CD8-positive, alpha-beta memory T cell (primary cell): ENCODE measurements at regions not wholly inside any gene's neighbourhood (a gene's known extent, or its start where the extent isn't known, plus 50 kb on each side); places are given as distances from the start of the nearest gene placed in this dataset.
"Not testable (repeated sequence)": the region's sequence is repeated elsewhere in the genome, so short reads cannot be mapped to it uniquely, and the experiment has no call there.

Source experiments
- CTCF ChIA-PET: fragments of 350-600 bp; sonication (Branson Sonifier 250); formaldehyde crosslinking; loops from one replicate; lab custom pipeline; 2021; ENCODE audit warnings: antibody characterized with exemption; lab: Charles Lee
- POLR2A ChIA-PET: fragments of 350-600 bp; sonication (Branson Sonifier 250); formaldehyde crosslinking; loops from one replicate; lab custom pipeline; 2021; ENCODE audit warnings: antibody characterized with exemption; lab: Charles Lee
- DNase-seq, 5 donors: peaks; one replicate each; pipeline versions ENCODE4 v3.0.0 to v3.0.0-alpha.2; 2020 to 2022; ENCODE audit warnings: mixed read lengths in 1 of 5
- H3K27ac ChIP-seq: one replicate; pipeline ENCODE4 v1.7.0; 2013; ENCODE audit warnings: low read depth, mild to moderate bottlenecking, low read length, moderate library complexity
- H3K27me3 ChIP-seq: 2 replicates; pipeline ENCODE4 v1.7.0; 2013; ENCODE audit warnings: low read length, mild to moderate bottlenecking; ENCODE audit not compliant: insufficient read depth, poor library complexity, severe bottlenecking
- H3K36me3 ChIP-seq: 2 replicates; pipeline ENCODE4 v1.7.0; 2013; ENCODE audit warnings: mild to moderate bottlenecking, low read length, moderate library complexity; ENCODE audit not compliant: insufficient read depth
- H3K4me1 ChIP-seq: 2 replicates; pipeline ENCODE4 v1.7.0; 2013; ENCODE audit warnings: mild to moderate bottlenecking, low read length, moderate library complexity; ENCODE audit not compliant: insufficient read depth
- H3K4me3 ChIP-seq: 2 replicates; pipeline ENCODE4 v1.7.0; 2013; ENCODE audit warnings: mild to moderate bottlenecking, low read length
- H3K9me3 ChIP-seq: 2 replicates; pipeline ENCODE4 v1.7.0; 2013; ENCODE audit warnings: mild to moderate bottlenecking, low read length
- H3K27ac Mint-ChIP-seq, 8 donors: one replicate each; pipeline ENCODE4 v1.8.0; 2020 to 2021; ENCODE audit warnings: mixed read lengths in 8 of 8, mild to moderate bottlenecking in 6 of 8, inconsistent platforms in 3 of 8, moderate library complexity in 3 of 8
- H3K27me3 Mint-ChIP-seq, 2 donors: one replicate each; pipeline ENCODE4 v1.8.0; 2020 to 2021; ENCODE audit warnings: mixed read lengths in 2 of 2, mild to moderate bottlenecking in 1 of 2, moderate library complexity in 1 of 2
- H3K36me3 Mint-ChIP-seq, 3 donors: one replicate each; pipeline ENCODE4 v1.8.0; 2020 to 2021; ENCODE audit warnings: mixed read lengths in 3 of 3, inconsistent platforms in 1 of 3, mild to moderate bottlenecking in 1 of 3
- H3K4me1 Mint-ChIP-seq, 3 donors: one replicate each; pipeline ENCODE4 v1.8.0; 2020 to 2021; ENCODE audit warnings: mixed read lengths in 3 of 3, inconsistent platforms in 1 of 3, mild to moderate bottlenecking in 1 of 3
- H3K4me3 Mint-ChIP-seq, 7 donors: one replicate each; pipeline ENCODE4 v1.8.0; 2020 to 2021; ENCODE audit warnings: mixed read lengths in 7 of 7, mild to moderate bottlenecking in 6 of 7, moderate library complexity in 4 of 7, inconsistent platforms in 2 of 7
- H3K9me3 Mint-ChIP-seq, 5 donors: one replicate each; pipeline ENCODE4 v1.8.0; 2020 to 2022; ENCODE audit warnings: mixed read lengths in 5 of 5, mild to moderate bottlenecking in 3 of 5, moderate library complexity in 2 of 5, inconsistent platforms in 1 of 5

DNA sequence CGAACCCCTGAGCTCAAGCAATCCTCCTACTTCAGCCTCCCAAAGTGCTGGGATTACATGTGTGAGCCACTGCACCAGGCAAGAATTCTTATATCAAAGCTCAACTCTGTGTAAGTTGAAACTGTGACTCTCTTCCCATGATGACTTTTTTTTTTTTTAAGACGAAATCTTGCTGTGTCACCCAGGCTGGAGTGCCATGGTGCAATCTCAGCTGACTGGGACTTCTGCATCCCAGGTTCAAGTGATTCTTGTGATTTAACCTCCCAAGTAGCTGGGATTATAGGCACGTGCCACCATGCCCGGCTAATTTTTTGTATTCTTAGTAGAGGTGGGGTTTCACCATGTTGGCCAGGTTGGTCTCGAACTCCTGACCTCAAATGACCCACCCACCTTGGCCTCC, 51.6 kb upstream of the WAC start:
- H3K27ac Mint-ChIP-seq, DNase-seq, H3K4me1 Mint-ChIP-seq, H3K4me3 Mint-ChIP-seq, H3K27ac ChIP-seq, H3K36me3 ChIP-seq, H3K4me1 ChIP-seq, CTCF ChIA-PET, H3K9me3 ChIP-seq, POLR2A ChIA-PET, H3K27me3 ChIP-seq, H3K4me3 ChIP-seq, H3K9me3 Mint-ChIP-seq: not testable (repeated sequence)
- peaks cover 0 to 18% (median 2%) of the 10 kb centered on the region in 3 donors for H3K36me3 Mint-ChIP-seq
- H3K27me3 Mint-ChIP-seq: peaks cover 0 to 22% of the 10 kb centered on the region in 2 donors

DNA sequence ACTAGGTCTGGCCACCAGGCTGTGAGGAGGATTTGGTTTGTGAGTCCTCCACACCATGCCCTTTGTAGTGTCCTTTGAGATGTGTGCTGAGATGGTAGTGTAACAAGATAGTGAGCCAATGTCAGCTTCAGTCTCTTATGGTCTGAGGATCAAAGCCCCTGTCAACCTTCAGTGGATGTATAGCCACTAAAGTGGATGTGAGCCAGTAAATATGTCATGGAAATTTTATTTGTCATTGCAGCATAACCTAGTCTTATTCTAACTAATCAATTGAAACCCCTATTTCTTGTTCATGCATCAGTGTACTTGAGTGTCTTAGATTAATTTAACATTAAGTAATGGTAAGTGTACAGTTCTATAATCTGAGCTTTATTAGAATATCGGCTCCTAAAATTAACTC, 51.0 kb upstream of the WAC start:
- H3K36me3 ChIP-seq: no peaks in the 10 kb centered on the region
- no peak overlapping the region for H3K4me3 Mint-ChIP-seq
- no peak overlapping the region for H3K27ac Mint-ChIP-seq
- H3K9me3 Mint-ChIP-seq: peaks cover 0 to 4% (median 0%) of the 10 kb centered on the region in 5 donors
- H3K4me3 ChIP-seq: no peak overlapping the region
- peaks cover 0 to 22% (median 2%) of the 10 kb centered on the region in 3 donors for H3K36me3 Mint-ChIP-seq
- no peaks in the 10 kb centered on the region for H3K27me3 ChIP-seq
- no peaks in the 10 kb centered on the region for H3K4me1 ChIP-seq
- ChIA-PET POLR2A (no interaction called here), CTCF (no interaction called here)
- no peaks in the 10 kb centered on the region for H3K9me3 ChIP-seq
- H3K27me3 Mint-ChIP-seq: peaks cover 0 to 21% of the 10 kb centered on the region in 2 donors
- DNase-seq: no peak
- peaks cover 1 to 5% (median 4%) of the 10 kb centered on the region in 3 donors for H3K4me1 Mint-ChIP-seq
- no peak overlapping the region for H3K27ac ChIP-seq
